D721Med (cell line): ENCODE measurements at regions not wholly inside any gene's neighbourhood (a gene's known extent, or its start where the extent isn't known, plus 50 kb on each side); places are given as distances from the start of the nearest gene placed in this dataset.
"Not testable (repeated sequence)": the region's sequence is repeated elsewhere in the genome, so short reads cannot be mapped to it uniquely, and the experiment has no call there.

Experiments
- DNase-seq: peaks from one replicate; pipeline ENCODE4 v3.0.0; 2011; ENCODE audit warnings: low spot score; ENCODE audit not compliant: insufficient read length
- FAIRE-seq: peaks from 2 replicates; lab custom pipeline; 2011; peaks lifted over from hg19 to GRCh38; lab: Jason Lieb, UNC
- CTCF ChIP-seq: IDR thresholded peaks from 2 replicates; pipeline ENCODE4 v1.5.1; 2012; ENCODE audit warnings: mild to moderate bottlenecking, control low read depth; ENCODE audit not compliant: insufficient read depth; ENCODE audit errors: missing control alignments

- no peak for FAIRE-seq
- no peak for DNase-seq
- no peak for TF ChIP-seq CTCF
Measured at GRCh38 chr7:84720456-84721097, 466.3 kb downstream of the SEMA3D start.

- FAIRE-seq (no peak), DNase-seq (no peak)
- TF ChIP-seq CTCF: no peak
Measured at GRCh38 chr7:84714765-84715164, 472.1 kb downstream of the SEMA3D start.

GRCh38 chr7:84712374-84713121, 474.3 kb downstream of the SEMA3D start:
- no peak for FAIRE-seq
- DNase-seq: no peak
- TF ChIP-seq CTCF: no peak

- not testable (repeated sequence) for FAIRE-seq, DNase-seq
Measured at GRCh38 chr7:84710538-84710937, 476.3 kb downstream of the SEMA3D start.

GRCh38 chr7:84705706-84706105, 481.1 kb downstream of the SEMA3D start:
- FAIRE-seq (no peak), DNase-seq (no peak)
- no peak for TF ChIP-seq CTCF

GRCh38 chr7:84705079-84705478, 481.8 kb downstream of the SEMA3D start:
- FAIRE-seq (no peak), DNase-seq (no peak)
- TF ChIP-seq CTCF: no peak

GRCh38 chr7:84704380-84704779, 482.5 kb downstream of the SEMA3D start:
- no peak for TF ChIP-seq CTCF
- DNase-seq (no peak), FAIRE-seq (no peak)
